Stimulated activated CD8-positive, alpha-beta memory T cell treated with anti-CD3 and anti-CD28 coated beads, Interleukin-2, amount 100 ng/mL, for 48 hours (primary cell): ENCODE measurements at regions not wholly inside any gene's neighbourhood (a gene's known extent, or its start where the extent isn't known, plus 50 kb on each side); places are given as distances from the start of the nearest gene placed in this dataset.
"Not testable (repeated sequence)": the region's sequence is repeated elsewhere in the genome, so short reads cannot be mapped to it uniquely, and the experiment has no call there.

Experiments
- DNase-seq, 2 donors: peaks; one replicate each; pipeline ENCODE4 v3.0.0-alpha.2; 2020; ENCODE audit warnings: low read depth in 2 of 2

DNA sequence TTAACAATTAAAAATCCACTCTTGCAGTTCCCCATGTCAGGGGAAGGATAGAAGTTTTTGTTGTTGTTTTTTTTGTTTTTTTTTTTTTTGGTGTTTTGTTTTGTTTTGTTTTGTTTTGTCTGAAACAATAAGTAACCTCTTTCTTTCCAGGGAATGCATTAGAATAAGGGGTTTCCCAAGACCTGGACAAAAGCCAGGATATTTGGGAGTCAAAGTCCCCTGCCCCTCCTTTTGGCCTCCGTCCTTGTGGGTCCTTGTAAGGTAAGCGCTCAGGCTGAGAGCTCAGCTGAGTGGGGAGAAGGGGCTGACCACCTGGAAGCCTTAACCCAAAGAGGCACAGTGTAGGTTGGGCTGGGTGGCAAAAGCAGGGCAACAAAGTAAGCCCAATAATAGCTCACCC lies 515.4 kb downstream of the SOX6 start:
- DNase-seq, result no peak

DNA sequence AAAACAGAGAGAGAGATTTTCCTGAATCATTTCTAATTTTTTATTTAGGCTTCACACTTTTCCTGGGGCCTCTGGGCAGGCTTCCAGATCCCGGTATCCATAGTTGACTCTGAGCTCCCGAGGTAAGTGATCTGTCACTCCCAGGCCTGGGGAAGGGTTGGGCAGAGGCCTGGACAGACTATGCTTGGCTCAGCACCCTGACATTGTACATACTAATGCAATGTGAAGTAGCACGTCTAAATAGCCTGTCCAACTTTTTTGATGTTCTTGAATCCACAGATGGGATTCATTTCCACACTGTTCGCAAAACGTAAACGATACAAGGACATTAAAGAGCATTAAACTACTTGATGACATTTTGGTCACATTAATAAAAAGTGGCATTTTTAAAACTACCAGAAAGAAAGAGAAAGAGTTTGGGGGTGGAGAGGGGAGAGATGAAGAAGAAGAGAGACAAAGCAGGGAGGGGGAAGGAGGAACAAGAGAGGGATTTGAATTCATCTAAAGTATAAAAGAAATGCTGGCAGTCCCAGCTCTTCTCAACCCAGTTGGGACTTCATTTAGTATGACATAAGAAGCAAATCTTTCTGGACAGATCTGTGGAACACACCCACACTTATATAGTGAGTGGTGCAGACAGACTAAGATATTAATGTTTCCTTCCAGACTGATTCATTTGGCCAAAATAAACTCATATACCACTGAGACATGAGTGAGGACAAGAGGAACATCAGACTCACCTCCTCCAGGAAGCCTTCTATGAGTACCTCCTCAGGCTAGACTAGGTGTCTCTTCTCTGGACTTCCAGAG lies 514.2 kb downstream of the SOX6 start:
- DNase-seq, result no peak

- DNase-seq, result no peak
Measured at GRCh38 chr11:15843309-15843872, 513.0 kb downstream of the SOX6 start.

DNA sequence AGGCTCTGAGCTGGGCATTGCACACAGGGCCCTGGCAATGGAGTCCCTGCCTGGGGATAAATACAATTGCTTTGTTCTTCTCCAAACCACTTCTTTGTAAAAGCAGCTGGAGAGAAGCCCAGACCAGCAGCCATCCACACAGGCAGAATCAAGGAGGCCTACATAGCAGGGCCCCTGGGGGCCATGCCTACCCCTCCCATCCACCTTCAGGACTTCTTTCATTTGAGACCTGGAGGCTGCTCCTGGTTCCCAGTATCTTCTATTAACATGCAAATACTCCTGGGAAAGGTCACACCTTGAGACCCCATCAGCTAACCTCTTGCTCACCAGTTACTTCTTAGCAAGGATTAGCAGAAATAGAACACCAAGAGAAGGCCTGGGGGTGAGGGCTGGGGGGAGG lies 511.1 kb downstream of the SOX6 start:
- DNase-seq, result no peak

DNA sequence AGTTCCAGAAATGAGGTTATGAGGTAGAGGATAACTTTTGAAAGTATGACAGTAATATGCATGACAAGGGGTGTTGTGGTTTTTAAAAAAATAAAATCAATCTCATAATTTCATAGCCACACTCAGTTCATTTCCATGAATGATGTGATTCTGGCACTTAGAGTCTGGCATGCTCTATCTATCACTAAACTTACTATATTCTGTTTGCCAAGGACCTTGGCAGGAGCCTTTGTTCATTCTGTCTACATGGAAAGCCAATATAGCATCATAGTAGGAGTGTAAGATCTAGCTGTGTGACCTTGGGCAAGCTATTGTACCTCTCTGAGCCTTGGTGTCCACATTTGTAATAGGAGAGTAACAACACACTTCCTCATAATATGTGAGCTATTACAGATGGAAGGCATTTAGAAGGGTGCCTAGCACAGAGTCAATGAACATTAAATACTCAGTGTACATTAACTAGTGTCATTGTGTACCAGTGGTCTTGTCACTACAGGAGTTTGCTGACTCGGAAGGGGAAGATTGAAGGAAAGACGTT lies 507.6 kb downstream of the SOX6 start:
- no peak for DNase-seq

GRCh38 chr11:15849257-15849656 lies 507.1 kb downstream of the SOX6 start:
- no peak for DNase-seq

DNA sequence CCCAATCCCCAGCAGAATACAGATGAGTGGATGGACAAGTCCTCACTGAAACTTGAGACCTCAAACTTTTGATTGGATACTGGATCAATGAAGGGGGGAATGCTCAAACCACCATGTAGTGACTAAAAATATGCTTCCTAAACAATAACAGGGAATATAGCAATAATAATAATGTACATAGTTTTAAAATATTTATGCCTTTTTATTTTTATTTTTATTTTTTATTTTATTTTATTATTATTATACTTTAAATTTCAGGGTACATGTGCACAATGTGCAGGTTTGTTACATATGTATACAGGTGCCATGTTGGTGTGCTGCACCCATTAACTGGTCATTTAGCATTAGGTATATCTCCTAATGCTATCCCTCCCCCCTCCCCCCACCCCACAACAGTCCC lies 506.0 kb downstream of the SOX6 start:
- not testable (repeated sequence) for DNase-seq

DNA sequence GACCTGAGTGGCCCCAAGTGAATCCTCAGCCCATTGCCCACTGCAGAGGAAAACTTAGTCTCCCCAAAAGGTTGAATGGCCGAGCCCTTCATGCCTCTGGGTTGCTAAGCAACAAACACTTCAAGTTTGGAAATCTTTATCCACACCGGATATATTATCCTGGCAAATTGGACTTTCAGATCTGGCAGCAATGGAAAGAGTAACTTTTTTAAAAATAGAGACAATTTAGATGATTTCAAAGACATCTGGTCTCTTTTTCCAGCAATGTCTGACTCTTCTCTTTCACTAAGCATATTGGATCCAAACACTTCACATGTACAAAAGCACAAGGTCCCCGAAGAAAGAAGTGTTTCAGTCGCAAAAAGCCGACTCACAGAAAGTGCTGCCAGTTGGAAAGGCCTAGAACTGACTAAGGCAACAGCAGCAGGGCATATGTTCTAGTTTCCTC lies 505.3 kb downstream of the SOX6 start:
- DNase-seq, result no peak

GRCh38 chr11:15852179-15852578 lies 504.2 kb downstream of the SOX6 start:
- DNase-seq, result no peak

DNA sequence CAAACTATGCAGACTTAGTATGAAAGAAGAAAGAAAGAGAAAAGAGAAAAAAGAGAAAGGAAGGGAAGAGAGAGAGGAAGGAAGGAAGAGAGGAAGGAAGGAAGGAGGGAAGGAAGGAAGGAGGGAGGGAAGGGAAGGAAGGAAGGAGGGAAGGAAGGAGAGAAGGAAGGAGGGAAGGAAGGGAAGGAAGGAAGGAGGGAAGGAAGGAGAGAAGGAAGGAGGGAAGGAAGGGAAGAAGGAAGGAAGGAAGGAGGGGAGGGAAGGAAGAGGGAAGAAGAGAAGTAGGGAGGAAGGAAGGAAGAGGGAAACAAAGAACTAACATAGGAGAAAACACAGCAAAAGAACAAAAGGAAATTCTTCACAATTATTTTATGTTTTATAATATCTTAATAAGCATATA lies 502.1 kb downstream of the SOX6 start:
- DNase-seq, result no peak

DNA sequence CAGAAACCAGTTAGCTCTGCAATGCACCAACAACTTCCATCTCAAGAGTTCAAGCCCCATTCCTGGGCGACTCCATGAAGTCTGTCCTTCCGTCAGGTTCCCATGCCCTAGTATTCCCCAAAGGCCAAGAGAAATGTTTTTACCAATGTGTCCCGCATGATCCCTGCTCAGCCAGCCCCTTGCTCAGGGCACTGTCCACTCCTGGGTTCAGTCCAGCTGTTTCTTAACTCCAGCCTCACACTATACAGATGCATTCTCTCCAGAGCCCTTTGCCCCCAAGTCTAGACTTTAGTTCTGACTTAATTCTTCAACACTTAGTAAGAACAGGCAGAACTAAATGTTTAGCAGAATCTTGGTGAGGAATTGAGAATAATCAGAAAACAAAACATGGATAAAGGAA lies 497.5 kb downstream of the SOX6 start:
- no peak for DNase-seq

DNA sequence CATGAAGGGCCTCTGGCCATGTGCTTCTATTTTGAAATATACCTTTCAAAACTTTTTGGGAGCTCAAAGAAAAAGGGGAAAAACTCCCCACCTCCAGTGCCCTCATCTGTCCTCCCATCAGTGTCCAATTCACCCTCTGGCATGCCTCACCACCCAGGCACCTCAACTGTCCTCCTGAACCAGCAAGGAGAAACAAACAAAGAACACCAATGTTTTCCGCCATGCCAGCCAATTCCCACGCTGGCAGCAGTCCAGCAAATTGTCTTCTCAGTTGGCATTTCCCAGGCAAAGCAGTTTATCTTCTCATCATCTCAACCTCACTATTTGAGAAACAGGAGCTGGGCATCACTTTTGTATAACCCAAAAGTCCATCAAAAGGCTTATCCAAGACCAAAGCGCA lies 496.9 kb downstream of the SOX6 start:
- DNase-seq, result no peak

DNA sequence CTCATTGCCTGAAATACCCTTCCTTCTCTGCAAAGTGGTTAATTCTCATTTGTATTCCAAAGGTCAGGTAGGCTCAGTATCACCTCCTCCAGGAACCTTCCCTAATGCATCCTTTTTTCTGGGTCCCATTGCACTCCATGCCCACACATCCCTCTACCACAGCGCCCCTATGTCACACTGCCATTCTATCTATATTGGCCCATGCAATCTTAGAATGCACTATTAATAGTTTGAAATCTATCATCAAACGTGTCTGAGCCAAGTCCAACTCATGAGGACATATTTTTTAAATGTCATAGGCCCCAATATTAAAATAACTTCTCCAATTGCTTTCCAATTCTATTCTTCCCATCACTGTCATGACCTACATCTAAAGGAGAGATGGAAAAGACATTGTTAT lies 495.1 kb downstream of the SOX6 start:
- no peak for DNase-seq

DNA sequence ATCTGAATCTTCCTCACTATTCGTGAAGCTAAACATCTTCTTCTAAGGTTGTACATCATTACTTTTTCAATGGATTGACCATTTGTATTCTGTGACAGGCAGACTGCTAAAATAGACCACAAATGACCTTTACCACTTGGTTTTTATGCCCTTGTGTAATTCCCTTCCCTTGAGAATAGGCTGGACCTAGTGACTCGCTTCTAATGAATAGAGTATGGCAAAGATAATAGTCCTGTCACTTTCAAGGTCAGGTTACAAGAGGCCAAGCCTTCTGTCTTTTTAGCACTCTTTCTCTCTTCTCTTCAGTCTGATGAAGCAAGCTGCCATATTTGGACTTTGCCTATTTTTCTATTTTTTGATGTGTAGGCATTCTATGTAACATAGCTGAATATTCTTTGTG lies 492.9 kb downstream of the SOX6 start:
- no peak for DNase-seq

- no peak for DNase-seq
Measured at GRCh38 chr11:15864026-15864805, 492.1 kb downstream of the SOX6 start.

GRCh38 chr11:15865212-15865987 lies 490.9 kb downstream of the SOX6 start:
- no peak for DNase-seq

- DNase-seq, result no peak
Measured at GRCh38 chr11:15867871-15868270, 488.5 kb downstream of the SOX6 start.

- no peak for DNase-seq
Measured at GRCh38 chr11:15870911-15871310, 485.4 kb downstream of the SOX6 start.

- DNase-seq, result no peak
Measured at GRCh38 chr11:15871904-15872626, 484.3 kb downstream of the SOX6 start.

GRCh38 chr11:15873501-15873900 lies 482.8 kb downstream of the SOX6 start:
- no peak for DNase-seq

- no peak for DNase-seq
Measured at GRCh38 chr11:15874704-15875103, 481.6 kb downstream of the SOX6 start.
